Mucosa of descending colon (tissue), 3 donors: ENCODE measurements at regions not wholly inside any gene's neighbourhood (a gene's known extent, or its start where the extent isn't known, plus 50 kb on each side); places are given as distances from the start of the nearest gene placed in this dataset.

ENCODE experiments used
- ATAC-seq: fragments of 200-7000 bp; cut with Tn5 transposase; one replicate; pipeline ENCODE4 v1.9.1; 2020; ENCODE audit warnings: mild to moderate bottlenecking, moderate library complexity
- DNase-seq, 3 donors: peaks; one replicate each; pipeline ENCODE4 v3.0.0-alpha.2; 2020
- H3K36me3 ChIP-seq: fragments of 200-600 bp; one replicate; pipeline ENCODE4 v1.8.0; 2021; ENCODE audit warnings: low read depth, mild to moderate bottlenecking
- H3K4me1 ChIP-seq: fragments of 200-600 bp; one replicate; pipeline ENCODE4 v1.8.0; 2021; ENCODE audit warnings: low read depth, mild to moderate bottlenecking
- H3K4me3 ChIP-seq: fragments of 200-600 bp; one replicate; pipeline ENCODE4 v1.8.0; 2021; ENCODE audit warnings: mild to moderate bottlenecking
- H3K9me3 ChIP-seq: fragments of 200-600 bp; one replicate; pipeline ENCODE4 v1.8.0; 2021; ENCODE audit warnings: mild to moderate bottlenecking
- intact Hi-C, 2 donors: fragments of 100-400 bp; cut with DNase I in 1 of 2; cut with micrococcal nuclease in 1 of 2; formaldehyde crosslinking; loops; one replicate each; pipeline versions ENCODE4 v1.11.0 to v1.11.1; 2022; cut with DNase I, micrococcal nuclease
- TF ChIP-seq, protein P1 (sequence below): fragments of 200-600 bp; IDR thresholded peaks from one replicate; pipeline ENCODE4 v1.8.0; 2022; ENCODE audit warnings: antibody characterized with exemption, mild to moderate bottlenecking
- donor health status: DM: no; HTN: no; CAD: no; lungs with moderate emphysema.
- donor health status: DM: no; HTN: no; CAD: no.
- donor health status: DM: no; HTN: yes; CAD: no.

GRCh38 chr21:32834211-32834915, 62.8 kb upstream of the PAXBP1 start:
- no peaks in the 10 kb centered on the region for H3K4me1 ChIP-seq
- H3K9me3 ChIP-seq = peaks cover 4% of the 10 kb centered on the region
- intact Hi-C loops = loop anchor here (10.0 kb wide), 1 partner anchor 360 kb away; no protein-coding TSS in a partner anchor
- TF ChIP-seq, protein P1, sequence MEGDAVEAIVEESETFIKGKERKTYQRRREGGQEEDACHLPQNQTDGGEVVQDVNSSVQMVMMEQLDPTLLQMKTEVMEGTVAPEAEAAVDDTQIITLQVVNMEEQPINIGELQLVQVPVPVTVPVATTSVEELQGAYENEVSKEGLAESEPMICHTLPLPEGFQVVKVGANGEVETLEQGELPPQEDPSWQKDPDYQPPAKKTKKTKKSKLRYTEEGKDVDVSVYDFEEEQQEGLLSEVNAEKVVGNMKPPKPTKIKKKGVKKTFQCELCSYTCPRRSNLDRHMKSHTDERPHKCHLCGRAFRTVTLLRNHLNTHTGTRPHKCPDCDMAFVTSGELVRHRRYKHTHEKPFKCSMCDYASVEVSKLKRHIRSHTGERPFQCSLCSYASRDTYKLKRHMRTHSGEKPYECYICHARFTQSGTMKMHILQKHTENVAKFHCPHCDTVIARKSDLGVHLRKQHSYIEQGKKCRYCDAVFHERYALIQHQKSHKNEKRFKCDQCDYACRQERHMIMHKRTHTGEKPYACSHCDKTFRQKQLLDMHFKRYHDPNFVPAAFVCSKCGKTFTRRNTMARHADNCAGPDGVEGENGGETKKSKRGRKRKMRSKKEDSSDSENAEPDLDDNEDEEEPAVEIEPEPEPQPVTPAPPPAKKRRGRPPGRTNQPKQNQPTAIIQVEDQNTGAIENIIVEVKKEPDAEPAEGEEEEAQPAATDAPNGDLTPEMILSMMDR = no peak
- DNase-seq (no peak), ATAC-seq (no peak)
- H3K36me3 ChIP-seq = no peaks in the 10 kb centered on the region
- H3K4me3 ChIP-seq = no peak overlapping the region

DNA sequence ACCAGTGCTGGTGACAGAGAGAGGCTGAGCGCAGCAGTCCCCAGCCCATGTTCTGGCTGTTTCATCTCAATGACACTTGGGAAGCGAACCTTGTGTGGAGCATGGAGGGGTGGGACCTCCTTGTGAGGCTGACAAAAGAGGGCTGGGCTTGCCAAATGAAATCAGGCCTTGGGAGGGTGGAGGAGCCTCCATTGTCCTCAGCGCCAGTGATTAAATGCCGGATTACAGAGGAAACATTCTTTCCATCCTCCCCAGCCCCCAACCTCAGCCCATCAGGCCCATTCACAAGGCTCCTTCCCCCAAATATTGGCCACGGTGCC, 63.3 kb upstream of the PAXBP1 start:
- TF ChIP-seq, protein P1 = no peak
- ATAC-seq = no peak

GRCh38 chr21:32842146-32842545, 70.6 kb upstream of the PAXBP1 start:
- DNase-seq = no peak
- intact Hi-C loops = no loop called here
- Histone ChIP-seq H3K9me3 (no peaks in the 10 kb centered on the region), H3K4me1 (no peaks in the 10 kb centered on the region), H3K4me3 (no peak overlapping the region), H3K36me3 (no peaks in the 10 kb centered on the region)
- no peak for ATAC-seq
- TF ChIP-seq, protein P1 = no peak

More for the DNA sequence above, 63.3 kb upstream of the PAXBP1 start:
- Histone ChIP-seq H3K36me3 (no peaks in the 10 kb centered on the region), H3K4me1 (no peaks in the 10 kb centered on the region), H3K9me3 (peaks cover 4% of the 10 kb centered on the region), H3K4me3 (no peak overlapping the region)
- no peak for DNase-seq
- intact Hi-C loops = loop anchor here (10.0 kb wide), 1 partner anchor 360 kb away; no protein-coding TSS in a partner anchor

DNA sequence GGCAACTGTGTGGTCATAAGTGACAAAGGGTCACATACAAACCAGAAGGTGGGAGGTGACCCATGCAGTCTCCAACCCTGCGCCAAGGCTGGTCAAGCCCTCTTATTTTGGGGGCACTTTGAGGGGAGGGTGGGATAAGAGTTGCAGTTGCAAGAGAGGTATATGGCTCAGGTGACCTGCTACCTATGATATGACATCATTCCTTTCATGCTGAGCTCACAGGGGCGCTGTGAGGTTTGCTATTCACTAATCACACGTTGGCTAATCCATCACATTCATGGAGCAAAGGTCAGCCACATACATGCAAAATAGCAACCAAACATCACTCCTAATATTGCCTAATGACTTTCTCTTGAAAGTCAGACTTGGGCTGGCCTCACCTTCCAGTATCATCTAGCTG, 72.0 kb upstream of the PAXBP1 start:
- H3K4me1 ChIP-seq = no peaks in the 10 kb centered on the region
- no peak for ATAC-seq
- intact Hi-C loops = no loop called here
- TF ChIP-seq, protein P1 = no peak
- H3K36me3 ChIP-seq = no peaks in the 10 kb centered on the region
- no peak for DNase-seq
- H3K4me3 ChIP-seq = no peak overlapping the region
- H3K9me3 ChIP-seq = no peaks in the 10 kb centered on the region

- Histone ChIP-seq H3K4me1 (no peaks in the 10 kb centered on the region), H3K36me3 (no peaks in the 10 kb centered on the region), H3K9me3 (no peaks in the 10 kb centered on the region), H3K4me3 (no peak overlapping the region)
- intact Hi-C loops = no loop called here
- TF ChIP-seq, protein P1 = no peak
- DNase-seq = no peak
- ATAC-seq = no peak
Measured at GRCh38 chr21:32844076-32844475, 72.5 kb upstream of the PAXBP1 start.
